ENCODE measurements at regions not wholly inside any gene's neighbourhood (a gene's known extent, or its start where the extent isn't known, plus 50 kb on each side); places are given as distances from the start of the nearest gene placed in this dataset.

DNA sequence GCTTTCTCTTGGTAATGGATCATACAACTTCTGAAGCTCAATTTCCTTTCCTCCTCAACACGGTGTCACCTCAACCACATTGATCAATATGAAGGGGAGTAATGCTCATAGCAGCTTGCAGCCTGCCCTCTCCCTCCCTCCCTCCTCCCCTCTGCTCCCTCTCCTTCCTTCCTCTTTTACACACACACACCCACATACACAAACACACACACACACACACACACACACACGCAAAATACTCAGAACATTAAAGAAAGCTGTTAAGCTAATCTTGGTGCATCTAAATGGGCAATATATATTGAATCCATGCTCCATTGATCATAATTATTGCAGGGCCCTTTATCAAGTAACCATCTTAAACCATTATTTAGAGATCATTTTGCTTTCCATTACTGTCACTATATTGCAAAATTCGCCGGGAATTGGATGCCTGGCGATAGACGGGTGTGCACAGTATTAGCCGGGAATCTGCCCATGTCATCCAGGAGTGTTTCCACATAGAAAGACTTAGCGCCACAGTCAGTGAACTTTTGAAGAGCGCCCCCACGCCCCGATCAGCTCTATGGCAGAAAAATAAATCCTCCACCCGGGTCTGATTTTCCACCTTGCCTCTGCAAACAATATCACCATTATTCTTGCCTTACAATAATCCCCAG, 122.0 kb downstream of the PRLHR start:
- Histone ChIP-seq H3K4me3 (ENCODE audit: low read depth, low read length, poor library complexity, severe bottlenecking) (no peak overlapping the region), H3K9me2 (ENCODE audit: low read depth, low read length) (no peaks in the 10 kb centered on the region), H3K4me1 (ENCODE audit: insufficient read depth, low read length, severe bottlenecking) (no peaks in the 10 kb centered on the region), H3F3A (ENCODE audit: insufficient read depth, low read length) (no peaks in the 10 kb centered on the region), H3K79me2 (ENCODE audit: insufficient read depth, low read length) (no peaks in the 10 kb centered on the region), H3K9me3 (ENCODE audit: low read length) (no peaks in the 10 kb centered on the region), H3K36me3 (ENCODE audit: insufficient read depth, low read length) (no peaks in the 10 kb centered on the region), H4K20me1 (ENCODE audit: insufficient read depth, low read length) (no peaks in the 10 kb centered on the region), H3K27me3 (ENCODE audit: insufficient read depth, low read length) (no peaks in the 10 kb centered on the region; the same call in 1 of the 2 replicates), H3K4me2 (ENCODE audit: low read length) (no peak overlapping the region), H3K9ac (ENCODE audit: low read length) (no peak overlapping the region), H2AFZ (ENCODE audit: low read length) (no peak overlapping the region), H3K27ac (ENCODE audit: low read depth, low read length, poor library complexity, severe bottlenecking) (no peak overlapping the region)
- TF ChIP-seq, protein P1, sequence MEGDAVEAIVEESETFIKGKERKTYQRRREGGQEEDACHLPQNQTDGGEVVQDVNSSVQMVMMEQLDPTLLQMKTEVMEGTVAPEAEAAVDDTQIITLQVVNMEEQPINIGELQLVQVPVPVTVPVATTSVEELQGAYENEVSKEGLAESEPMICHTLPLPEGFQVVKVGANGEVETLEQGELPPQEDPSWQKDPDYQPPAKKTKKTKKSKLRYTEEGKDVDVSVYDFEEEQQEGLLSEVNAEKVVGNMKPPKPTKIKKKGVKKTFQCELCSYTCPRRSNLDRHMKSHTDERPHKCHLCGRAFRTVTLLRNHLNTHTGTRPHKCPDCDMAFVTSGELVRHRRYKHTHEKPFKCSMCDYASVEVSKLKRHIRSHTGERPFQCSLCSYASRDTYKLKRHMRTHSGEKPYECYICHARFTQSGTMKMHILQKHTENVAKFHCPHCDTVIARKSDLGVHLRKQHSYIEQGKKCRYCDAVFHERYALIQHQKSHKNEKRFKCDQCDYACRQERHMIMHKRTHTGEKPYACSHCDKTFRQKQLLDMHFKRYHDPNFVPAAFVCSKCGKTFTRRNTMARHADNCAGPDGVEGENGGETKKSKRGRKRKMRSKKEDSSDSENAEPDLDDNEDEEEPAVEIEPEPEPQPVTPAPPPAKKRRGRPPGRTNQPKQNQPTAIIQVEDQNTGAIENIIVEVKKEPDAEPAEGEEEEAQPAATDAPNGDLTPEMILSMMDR (IDR thresholded peaks at IDR 0.05; ENCODE audit: low read length): no peak
- TF ChIP-seq EZH2 (IDR thresholded peaks at IDR 0.05; ENCODE audit: borderline replicate concordance, low read length): no peak

DNA sequence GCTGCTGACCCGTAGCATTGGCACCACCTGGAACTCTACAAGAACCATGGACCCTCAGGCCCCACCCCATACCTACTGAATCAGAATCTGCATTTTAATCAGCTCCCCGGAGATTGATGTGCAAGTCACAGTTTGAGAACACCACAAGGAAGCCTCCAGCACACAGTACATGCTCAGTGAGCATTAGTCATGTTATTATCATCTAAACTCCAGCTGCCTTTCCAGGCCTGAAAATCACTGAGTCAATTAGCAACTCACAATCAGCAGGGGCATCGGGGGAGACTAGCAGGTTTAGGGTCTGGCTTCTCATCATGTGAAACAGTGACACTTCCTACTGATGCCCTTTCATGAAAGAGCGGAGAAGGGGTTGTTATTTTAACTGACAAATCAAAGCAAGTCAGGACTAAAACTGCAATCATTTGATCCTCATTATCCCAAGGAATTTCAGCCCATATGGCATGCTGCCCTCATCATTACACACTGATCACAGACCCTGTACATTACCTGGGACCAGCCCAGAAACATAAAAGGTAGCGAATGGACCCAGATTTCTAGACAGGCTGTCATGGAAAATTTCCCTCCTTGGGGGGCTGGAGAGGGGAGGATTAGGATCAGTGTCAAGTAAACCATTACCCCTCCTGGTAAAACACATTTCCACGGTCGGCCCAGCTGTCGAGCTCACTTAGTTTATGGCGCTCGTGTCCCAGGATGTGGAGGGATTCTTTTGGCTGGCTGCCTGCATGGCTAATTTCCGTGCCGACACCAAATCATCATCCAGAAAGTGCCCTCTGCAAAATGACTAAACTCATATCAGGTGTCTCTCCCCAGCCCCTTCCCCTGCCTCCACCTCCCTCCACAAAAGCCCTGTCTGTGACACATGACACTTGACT, 122.8 kb downstream of the PRLHR start:
- Histone ChIP-seq H2AFZ (ENCODE audit: low read length) (no peak overlapping the region), H3K79me2 (ENCODE audit: insufficient read depth, low read length) (no peaks in the 10 kb centered on the region), H3F3A (ENCODE audit: insufficient read depth, low read length) (no peaks in the 10 kb centered on the region), H3K4me2 (ENCODE audit: low read length) (no peak overlapping the region), H4K20me1 (ENCODE audit: insufficient read depth, low read length) (no peaks in the 10 kb centered on the region), H3K4me1 (ENCODE audit: insufficient read depth, low read length, severe bottlenecking) (no peaks in the 10 kb centered on the region), H3K27me3 (ENCODE audit: insufficient read depth, low read length) (no peaks in the 10 kb centered on the region; the same call in 1 of the 2 replicates), H3K9ac (ENCODE audit: low read length) (no peak overlapping the region), H3K36me3 (ENCODE audit: insufficient read depth, low read length) (no peaks in the 10 kb centered on the region), H3K4me3 (ENCODE audit: low read depth, low read length, poor library complexity, severe bottlenecking) (no peak overlapping the region), H3K9me3 (ENCODE audit: low read length) (no peaks in the 10 kb centered on the region), H3K9me2 (ENCODE audit: low read depth, low read length) (no peaks in the 10 kb centered on the region), H3K27ac (ENCODE audit: low read depth, low read length, poor library complexity, severe bottlenecking) (no peak overlapping the region)
- TF ChIP-seq, protein P1 (IDR thresholded peaks at IDR 0.05; ENCODE audit: low read length): no peak
- TF ChIP-seq EZH2 (IDR thresholded peaks at IDR 0.05; ENCODE audit: borderline replicate concordance, low read length): no peak

DNA sequence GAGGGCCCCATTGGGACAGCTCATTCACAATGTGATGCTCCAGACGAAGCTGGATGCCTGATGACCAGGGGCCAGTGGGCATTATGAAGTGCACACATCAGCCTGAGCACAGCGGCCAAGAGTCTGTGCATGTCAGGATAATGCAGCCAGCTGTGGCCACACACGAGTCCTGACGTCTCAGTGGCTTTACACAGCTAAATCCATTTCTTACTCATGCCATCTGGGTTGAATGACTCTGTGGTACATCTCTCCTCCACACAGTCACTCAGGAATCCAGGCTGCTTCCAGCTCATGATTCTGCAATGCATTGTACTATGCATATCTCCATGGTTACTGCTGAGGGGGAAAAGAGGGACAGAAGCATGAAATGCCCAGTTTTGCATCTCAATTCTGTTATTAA, 123.6 kb downstream of the PRLHR start:
- Histone ChIP-seq H3F3A (ENCODE audit: insufficient read depth, low read length) (no peaks in the 10 kb centered on the region), H3K27ac (ENCODE audit: low read depth, low read length, poor library complexity, severe bottlenecking) (no peak overlapping the region), H3K4me3 (ENCODE audit: low read depth, low read length, poor library complexity, severe bottlenecking) (no peak overlapping the region), H3K9me3 (ENCODE audit: low read length) (no peaks in the 10 kb centered on the region), H3K4me2 (ENCODE audit: low read length) (no peak overlapping the region), H3K27me3 (ENCODE audit: insufficient read depth, low read length) (no peaks in the 10 kb centered on the region; the same call in none of the 2 replicates), H3K4me1 (ENCODE audit: insufficient read depth, low read length, severe bottlenecking) (no peaks in the 10 kb centered on the region), H3K36me3 (ENCODE audit: insufficient read depth, low read length) (no peaks in the 10 kb centered on the region), H3K9ac (ENCODE audit: low read length) (no peak overlapping the region), H4K20me1 (ENCODE audit: insufficient read depth, low read length) (no peaks in the 10 kb centered on the region), H3K79me2 (ENCODE audit: insufficient read depth, low read length) (no peaks in the 10 kb centered on the region), H2AFZ (ENCODE audit: low read length) (no peak overlapping the region), H3K9me2 (ENCODE audit: low read depth, low read length) (no peaks in the 10 kb centered on the region)
- TF ChIP-seq EZH2 (IDR thresholded peaks at IDR 0.05; ENCODE audit: borderline replicate concordance, low read length): no peak
- TF ChIP-seq, protein P1 (IDR thresholded peaks at IDR 0.05; ENCODE audit: low read length): no peak
